Mesenchymal stem cell (in vitro differentiated cells and primary cell): ENCODE measurements at regions not wholly inside any gene's neighbourhood (a gene's known extent, or its start where the extent isn't known, plus 50 kb on each side); places are given as distances from the start of the nearest gene placed in this dataset.

Experiments used
- DNase-seq: peaks from one replicate; pipeline ENCODE4 v3.0.0-alpha.2; 2013
- H2AFZ ChIP-seq: one replicate; pipeline ENCODE4 v1.6.1; 2013; ENCODE audit warnings: low read depth, mild to moderate bottlenecking, control low read depth, inconsistent platforms, low read length, moderate library complexity
- H2AK5ac ChIP-seq: 2 replicates; pipeline ENCODE4 v1.6.1; 2013; ENCODE audit warnings: low read length, moderate library complexity, mild to moderate bottlenecking, inconsistent platforms; ENCODE audit not compliant: severe bottlenecking
- H2BK120ac ChIP-seq: one replicate; pipeline ENCODE4 v1.6.1; 2013; ENCODE audit warnings: low read depth, mild to moderate bottlenecking, inconsistent platforms, low read length, moderate library complexity
- H2BK12ac ChIP-seq, 2 experiments: one replicate each; pipeline ENCODE4 v1.6.1; 2013; ENCODE audit warnings: inconsistent platforms in 2 of 2, low read length in 2 of 2, mild to moderate bottlenecking in 2 of 2, moderate library complexity in 2 of 2, control low read depth in 1 of 2
- H2BK15ac ChIP-seq: one replicate; pipeline ENCODE4 v1.6.1; 2013; ENCODE audit warnings: mild to moderate bottlenecking, low read depth, inconsistent platforms; ENCODE audit not compliant: poor library complexity, severe bottlenecking
- H2BK5ac ChIP-seq: 2 replicates; pipeline ENCODE4 v1.6.1; 2013; ENCODE audit warnings: low read depth, mild to moderate bottlenecking, low read length, control low read depth, inconsistent platforms; ENCODE audit not compliant: poor library complexity, severe bottlenecking
- H3K14ac ChIP-seq, 2 experiments: one replicate each; pipeline ENCODE4 v1.6.1; 2013; ENCODE audit warnings: inconsistent platforms in 2 of 2, low read length in 2 of 2, control low read depth in 1 of 2, mild to moderate bottlenecking in 1 of 2, moderate library complexity in 1 of 2
- H3K18ac ChIP-seq, 2 experiments: one replicate each; pipeline ENCODE4 v1.6.1; 2013; ENCODE audit warnings: inconsistent platforms in 2 of 2, low read length in 2 of 2, control low read depth in 1 of 2, low read depth in 1 of 2, mild to moderate bottlenecking in 1 of 2
- H3K23ac ChIP-seq, 2 experiments: one replicate each; pipeline ENCODE4 v1.6.1; 2013; ENCODE audit warnings: inconsistent platforms in 2 of 2, low read length in 2 of 2, mild to moderate bottlenecking in 2 of 2, moderate library complexity in 2 of 2, control low read depth in 1 of 2
- H3K27ac ChIP-seq: 2 replicates; pipeline ENCODE4 v1.5.1; 2013; ENCODE audit warnings: mild to moderate bottlenecking, moderate library complexity, low read length, control low read depth, inconsistent platforms; ENCODE audit not compliant: poor library complexity, severe bottlenecking
- H3K27me3 ChIP-seq, 2 experiments: 2 replicates each; pipeline versions ENCODE4 v1.6.1 to v1.7.0; 2013; ENCODE audit warnings: low read length in 2 of 2, mild to moderate bottlenecking in 2 of 2, moderate library complexity in 2 of 2, control low read depth in 1 of 2, inconsistent platforms in 1 of 2; ENCODE audit not compliant: control insufficient read depth in 1 of 2, insufficient read depth in 1 of 2
- H3K36me3 ChIP-seq, 2 experiments: 2 replicates each; pipeline versions ENCODE4 v1.6.1 to v1.7.0; 2013; ENCODE audit warnings: low read length in 2 of 2, control low read depth in 1 of 2, inconsistent platforms in 1 of 2, low read depth in 1 of 2, mild to moderate bottlenecking in 1 of 2; ENCODE audit not compliant: insufficient read depth in 2 of 2, control insufficient read depth in 1 of 2
- H3K4ac ChIP-seq, 2 experiments: one replicate each; pipeline ENCODE4 v1.6.1; 2013; ENCODE audit warnings: inconsistent platforms in 2 of 2, low read length in 2 of 2, mild to moderate bottlenecking in 2 of 2, moderate library complexity in 2 of 2, control low read depth in 1 of 2, low read depth in 1 of 2
- H3K4me1 ChIP-seq: 2 replicates; pipeline ENCODE4 v1.6.1; 2013; ENCODE audit warnings: low read depth, low read length, control low read depth; ENCODE audit not compliant: control insufficient read depth, insufficient read depth
- H3K4me2 ChIP-seq: 2 replicates; pipeline ENCODE4 v1.6.1; 2013; ENCODE audit warnings: low read length, mild to moderate bottlenecking, inconsistent platforms; ENCODE audit not compliant: poor library complexity, severe bottlenecking
- H3K4me3 ChIP-seq, 2 experiments: 2 replicates each; pipeline versions ENCODE4 v1.5.1 to v1.7.0; 2013; ENCODE audit warnings: low read length in 2 of 2, mild to moderate bottlenecking in 2 of 2, control low read depth in 1 of 2, low read depth in 1 of 2; ENCODE audit not compliant: insufficient read depth in 1 of 2
- H3K79me1 ChIP-seq: replicated peaks from 2 replicates; pipeline ENCODE4 v1.6.1; 2013; ENCODE audit warnings: mild to moderate bottlenecking, control low read depth, low read length, inconsistent platforms; ENCODE audit not compliant: poor library complexity, severe bottlenecking
- H3K9ac ChIP-seq: 2 replicates; pipeline ENCODE4 v1.7.0; 2013; ENCODE audit warnings: mild to moderate bottlenecking, low read length, moderate library complexity
- H3K9me3 ChIP-seq: 2 replicates; pipeline ENCODE4 v1.7.0; 2013; ENCODE audit warnings: mild to moderate bottlenecking, low read length; ENCODE audit not compliant: control insufficient read depth
- H4K8ac ChIP-seq: one replicate; pipeline ENCODE4 v1.6.1; 2013; ENCODE audit warnings: inconsistent platforms, mild to moderate bottlenecking, low read length, moderate library complexity
- H4K91ac ChIP-seq: one replicate; pipeline ENCODE4 v1.6.1; 2013; ENCODE audit warnings: mild to moderate bottlenecking, low read length, inconsistent platforms
- WGBS: methylation state at CpG from one replicate; pipeline ENCODE4 v1.1.7; 2013; ENCODE audit warnings: mixed read lengths; 5-methylcytosine and 5-hydroxymethylcytosine counted together

DNA sequence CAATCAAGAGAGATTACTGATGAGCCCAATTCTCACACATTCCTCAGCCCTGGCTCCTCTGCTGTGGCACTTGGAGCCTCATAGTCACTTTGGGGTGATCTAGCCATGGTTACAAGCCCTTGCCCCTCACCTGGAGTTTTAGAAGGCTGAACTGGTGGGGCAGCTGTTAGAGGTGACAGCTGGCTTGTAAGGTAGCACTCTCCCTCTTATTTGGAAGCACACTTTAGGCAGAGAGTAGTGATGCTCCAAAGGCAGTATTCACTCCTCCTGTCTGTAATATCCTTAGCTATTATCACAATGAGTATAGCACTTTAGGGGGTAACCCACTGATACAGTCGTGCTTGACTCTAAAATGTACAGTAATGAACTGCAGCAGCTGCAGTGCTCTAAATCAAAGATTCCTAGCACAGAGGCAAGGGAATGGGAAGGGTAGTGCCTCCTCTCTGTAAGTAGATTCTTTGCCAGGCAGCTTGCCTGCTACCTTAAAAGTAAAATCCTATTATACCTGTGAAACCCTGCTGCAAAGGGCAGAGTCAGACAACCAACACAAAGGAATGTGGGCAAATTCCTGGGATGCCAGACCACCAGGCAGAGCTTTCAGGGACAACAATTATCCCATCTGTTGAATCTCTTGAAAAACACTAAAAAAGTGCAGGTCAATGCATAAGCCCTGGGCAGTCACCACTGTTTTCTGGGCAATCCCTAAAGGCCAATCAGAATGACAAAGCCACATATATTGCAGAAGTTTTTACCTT lies 336.3 kb downstream of the NOVA1 start:
- no peak overlapping the region for H3K4ac ChIP-seq
- no peak overlapping the region for H2BK120ac ChIP-seq
- no peak overlapping the region for H3K18ac ChIP-seq
- no peaks in the 10 kb centered on the region for H3K27me3 ChIP-seq
- H2BK12ac ChIP-seq, result no peak overlapping the region
- H3K27ac ChIP-seq, result no peak overlapping the region
- H2BK5ac ChIP-seq, result no peak overlapping the region
- no peak overlapping the region for H2AK5ac ChIP-seq
- no peak overlapping the region for H3K4me3 ChIP-seq
- no peak overlapping the region for H3K23ac ChIP-seq
- WGBS, result 45% methylated on average over 1 of the region's 1 CpG
- no peak overlapping the region for H3K9ac ChIP-seq
- no peaks in the 10 kb centered on the region for H3K36me3 ChIP-seq
- no peaks in the 10 kb centered on the region for H3K4me1 ChIP-seq
- peaks cover 5% of the 10 kb centered on the region for H3K9me3 ChIP-seq
- no peak overlapping the region for H4K91ac ChIP-seq
- no peak overlapping the region for H2AFZ ChIP-seq
- no peak for DNase-seq
- no peak overlapping the region for H3K4me2 ChIP-seq
- no peak overlapping the region for H2BK15ac ChIP-seq
- no peaks in the 10 kb centered on the region for H3K79me1 ChIP-seq
- H4K8ac ChIP-seq, result no peak overlapping the region
- no peak overlapping the region for H3K14ac ChIP-seq

- no peak overlapping the region for H2AFZ ChIP-seq
- no peaks in the 10 kb centered on the region for H3K4me1 ChIP-seq
- H3K9ac ChIP-seq, result no peak overlapping the region
- H2BK15ac ChIP-seq, result no peak overlapping the region
- H4K91ac ChIP-seq, result no peak overlapping the region
- H3K4me2 ChIP-seq, result no peak overlapping the region
- no peak overlapping the region for H2AK5ac ChIP-seq
- no peak overlapping the region for H2BK120ac ChIP-seq
- H3K18ac ChIP-seq, result no peak overlapping the region
- no peak overlapping the region for H3K4me3 ChIP-seq
- no peaks in the 10 kb centered on the region for H3K27me3 ChIP-seq
- WGBS, result 42% methylated on average over 2 of the region's 2 CpGs
- H3K14ac ChIP-seq, result no peak overlapping the region
- no peak overlapping the region for H4K8ac ChIP-seq
- no peaks in the 10 kb centered on the region for H3K36me3 ChIP-seq
- H3K79me1 ChIP-seq, result no peaks in the 10 kb centered on the region
- H3K23ac ChIP-seq, result no peak overlapping the region
- H2BK5ac ChIP-seq, result no peak overlapping the region
- DNase-seq, result peak; percentile 39
- H2BK12ac ChIP-seq, result no peak overlapping the region
- H3K27ac ChIP-seq, result no peak overlapping the region
- H3K9me3 ChIP-seq, result peaks cover 5% of the 10 kb centered on the region
- H3K4ac ChIP-seq, result no peak overlapping the region
These were observed 342.6 kb downstream of the NOVA1 start for GRCh38 chr14:26255213-26255612.

DNA sequence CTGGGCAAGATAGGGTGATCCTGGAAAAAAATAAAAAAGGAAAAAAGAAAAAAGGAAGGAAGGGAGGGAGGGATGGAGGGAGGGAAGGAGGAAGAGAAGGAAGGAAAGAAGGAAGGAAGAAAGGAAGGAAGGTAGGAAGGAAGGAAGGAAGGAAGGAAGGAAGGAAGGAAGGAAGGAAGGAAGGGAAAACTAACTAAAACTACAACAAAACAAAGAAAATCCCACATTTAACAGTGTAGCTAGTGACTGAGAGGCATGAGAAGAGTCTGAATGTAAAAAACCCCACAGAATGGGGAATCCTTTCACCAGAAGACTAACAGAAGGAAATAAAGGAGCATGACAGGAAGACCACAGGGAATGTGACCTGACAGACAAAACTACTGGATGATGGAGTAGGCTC lies 345.7 kb downstream of the NOVA1 start:
- H3K36me3 ChIP-seq, result no peaks in the 10 kb centered on the region

GRCh38 chr14:26233118-26233517 lies 364.7 kb downstream of the NOVA1 start:
- no peak overlapping the region for H2BK12ac ChIP-seq
- H2AFZ ChIP-seq, result no peak overlapping the region
- H4K8ac ChIP-seq, result no peak overlapping the region
- no CpG with 5 or more reads among the region's 1 CpG for WGBS
- no peak overlapping the region for H3K23ac ChIP-seq
- no peak overlapping the region for H2BK120ac ChIP-seq
- H2BK15ac ChIP-seq, result no peak overlapping the region
- no peak overlapping the region for H3K4me2 ChIP-seq
- no peak overlapping the region for H2BK5ac ChIP-seq
- H3K4me1 ChIP-seq, result no peaks in the 10 kb centered on the region
- no peak overlapping the region for H3K18ac ChIP-seq
- H3K27ac ChIP-seq, result no peak overlapping the region
- DNase-seq, result no peak
- H4K91ac ChIP-seq, result no peak overlapping the region
- H2AK5ac ChIP-seq, result no peak overlapping the region
- H3K4ac ChIP-seq, result no peak overlapping the region
- H3K4me3 ChIP-seq, result no peak overlapping the region
- no peaks in the 10 kb centered on the region for H3K36me3 ChIP-seq
- H3K14ac ChIP-seq, result no peak overlapping the region
- H3K79me1 ChIP-seq, result no peaks in the 10 kb centered on the region
- no peaks in the 10 kb centered on the region for H3K9me3 ChIP-seq
- no peak overlapping the region for H3K9ac ChIP-seq
- no peaks in the 10 kb centered on the region for H3K27me3 ChIP-seq

More for the DNA sequence above, 345.7 kb downstream of the NOVA1 start:
- H3K23ac ChIP-seq, result no peak overlapping the region
- no peak overlapping the region for H2BK12ac ChIP-seq
- H4K91ac ChIP-seq, result no peak overlapping the region
- no peak overlapping the region for H2BK120ac ChIP-seq
- no peak overlapping the region for H3K14ac ChIP-seq
- H2AK5ac ChIP-seq, result no peak overlapping the region
- H3K4me3 ChIP-seq, result no peak overlapping the region
- H4K8ac ChIP-seq, result no peak overlapping the region
- no peak overlapping the region for H2BK15ac ChIP-seq
- no peak overlapping the region for H3K27ac ChIP-seq
- H3K79me1 ChIP-seq, result no peaks in the 10 kb centered on the region
- H3K4me1 ChIP-seq, result no peaks in the 10 kb centered on the region
- H3K18ac ChIP-seq, result no peak overlapping the region
- no peak for DNase-seq
- H3K4ac ChIP-seq, result no peak overlapping the region
- H3K27me3 ChIP-seq, result no peaks in the 10 kb centered on the region
- H3K9me3 ChIP-seq, result no peaks in the 10 kb centered on the region
- H2BK5ac ChIP-seq, result no peak overlapping the region
- no peak overlapping the region for H3K9ac ChIP-seq
- no peak overlapping the region for H2AFZ ChIP-seq
- no peak overlapping the region for H3K4me2 ChIP-seq
